Upper lobe of right lung (tissue), 1 donor: ENCODE measurements at regions not wholly inside any gene's neighbourhood (a gene's known extent, or its start where the extent isn't known, plus 50 kb on each side); places are given as distances from the start of the nearest gene placed in this dataset.

Experiments used
- ATAC-seq: fragments of 200-7000 bp; cut with Tn5 transposase; one replicate; pipeline ENCODE4 v1.9.1; 2020; ENCODE audit warnings: mild to moderate bottlenecking, moderate library complexity
- DNase-seq: peaks from one replicate; pipeline ENCODE4 v3.0.0-alpha.2; 2020
- H3K27ac ChIP-seq: fragments of 200-600 bp; one replicate; pipeline ENCODE4 v1.8.0; 2022
- H3K27me3 ChIP-seq: fragments of 200-600 bp; one replicate; pipeline ENCODE4 v1.8.0; 2022; ENCODE audit warnings: mild to moderate bottlenecking
- H3K36me3 ChIP-seq: fragments of 200-600 bp; one replicate; pipeline ENCODE4 v1.8.0; 2022
- H3K4me1 ChIP-seq: fragments of 200-600 bp; one replicate; pipeline ENCODE4 v1.8.0; 2022
- H3K4me3 ChIP-seq: fragments of 200-600 bp; one replicate; pipeline ENCODE4 v1.8.0; 2022; ENCODE audit warnings: mild to moderate bottlenecking
- H3K9me3 ChIP-seq: fragments of 200-600 bp; one replicate; pipeline ENCODE4 v1.8.0; 2022
- CTCF ChIP-seq: fragments of 200-600 bp; IDR thresholded peaks from one replicate; pipeline ENCODE4 v1.8.0; 2022; ENCODE audit warnings: antibody characterized with exemption
- intact Hi-C: fragments of 100-400 bp; cut with DNase I; formaldehyde crosslinking; loops from one replicate; pipeline ENCODE4 v1.11.0; 2022
- donor health status: DM: no; HTN: yes; CAD: no; lungs with severe emphysema.

GRCh38 chr1:5267603-5268235 lies 613.3 kb downstream of the AJAP1 start:
- DNase-seq = no peak

GRCh38 chr1:5265438-5266075 lies 611.1 kb downstream of the AJAP1 start:
- intact Hi-C loops = no loop called here

More at GRCh38 chr1:5267603-5268235, 613.3 kb downstream of the AJAP1 start:
- ATAC-seq = no peak
- no peaks in the 10 kb centered on the region for H3K36me3 ChIP-seq
- no peaks in the 10 kb centered on the region for H3K4me1 ChIP-seq
- no peaks in the 10 kb centered on the region for H3K9me3 ChIP-seq
- no peak overlapping the region for H3K27ac ChIP-seq
- H3K27me3 ChIP-seq = peaks cover 8% of the 10 kb centered on the region
- no peak overlapping the region for H3K4me3 ChIP-seq
- intact Hi-C loops = no loop called here
- TF ChIP-seq CTCF = no peak

GRCh38 chr1:5264476-5264875 lies 610.1 kb downstream of the AJAP1 start:
- no peak for TF ChIP-seq CTCF
- Histone ChIP-seq H3K27ac (no peak overlapping the region), H3K36me3 (no peaks in the 10 kb centered on the region), H3K27me3 (peaks cover 8% of the 10 kb centered on the region), H3K4me1 (no peaks in the 10 kb centered on the region), H3K9me3 (no peaks in the 10 kb centered on the region), H3K4me3 (no peak overlapping the region)
- DNase-seq (no peak), ATAC-seq (no peak)
- intact Hi-C loops = no loop called here

More at GRCh38 chr1:5265438-5266075, 611.1 kb downstream of the AJAP1 start:
- no peak for TF ChIP-seq CTCF
- Histone ChIP-seq H3K4me3 (no peak overlapping the region), H3K4me1 (no peaks in the 10 kb centered on the region), H3K9me3 (no peaks in the 10 kb centered on the region), H3K36me3 (no peaks in the 10 kb centered on the region), H3K27ac (no peak overlapping the region), H3K27me3 (peaks cover 8% of the 10 kb centered on the region)
- ATAC-seq (no peak), DNase-seq (no peak)

- no peak for ATAC-seq
- intact Hi-C loops = no loop called here
- no peak overlapping the region for H3K27ac ChIP-seq
- H3K4me1 ChIP-seq = no peaks in the 10 kb centered on the region
- H3K4me3 ChIP-seq = no peak overlapping the region
- H3K9me3 ChIP-seq = no peaks in the 10 kb centered on the region
- TF ChIP-seq CTCF = no peak
- H3K27me3 ChIP-seq = no peaks in the 10 kb centered on the region
- H3K36me3 ChIP-seq = no peaks in the 10 kb centered on the region
- no peak for DNase-seq
Observed at GRCh38 chr1:5256793-5257192, 602.4 kb downstream of the AJAP1 start.

- Histone ChIP-seq H3K9me3 (no peaks in the 10 kb centered on the region), H3K36me3 (no peaks in the 10 kb centered on the region), H3K27ac (no peak overlapping the region), H3K27me3 (no peaks in the 10 kb centered on the region), H3K4me3 (no peak overlapping the region), H3K4me1 (no peaks in the 10 kb centered on the region)
- TF ChIP-seq CTCF = no peak
- no peak for ATAC-seq
- intact Hi-C loops = no loop called here
- DNase-seq = no peak
Observed at GRCh38 chr1:5254975-5255374, 600.6 kb downstream of the AJAP1 start.
